ENCODE measurements at regions not wholly inside any gene's neighbourhood (a gene's known extent, or its start where the extent isn't known, plus 50 kb on each side); places are given as distances from the start of the nearest gene placed in this dataset.

- Mint-ChIP-seq H3K4me1 (no peaks in the 10 kb centered on the region), H3K27me3 (peaks cover 7% of the 10 kb centered on the region), H3K27ac (no peak overlapping the region), H3K36me3 (no peaks in the 10 kb centered on the region), H3K9me3 (no peaks in the 10 kb centered on the region), H3K4me3 (no peak overlapping the region)
- no peak for ATAC-seq (ENCODE audit: low read depth)
- DNase-seq (ENCODE audit: low spot score in 2 of 2), result no peak
Observed at GRCh38 chr4:147039976-147040575, 94.4 kb upstream of the TTC29 start.

GRCh38 chr4:147040874-147041273 is 95.2 kb upstream of the TTC29 start:
- Mint-ChIP-seq H3K9me3 (no peaks in the 10 kb centered on the region), H3K27me3 (peaks cover 7% of the 10 kb centered on the region), H3K4me3 (no peak overlapping the region)

GRCh38 chr4:147041376-147041775 is 95.7 kb upstream of the TTC29 start:
- DNase-seq (ENCODE audit: low spot score in 2 of 2) (no peak), ATAC-seq (ENCODE audit: low read depth) (no peak)
- Mint-ChIP-seq H3K27ac (no peak overlapping the region), H3K4me1 (no peaks in the 10 kb centered on the region), H3K4me3 (no peak overlapping the region), H3K36me3 (no peaks in the 10 kb centered on the region), H3K9me3 (no peaks in the 10 kb centered on the region), H3K27me3 (peaks cover 10% of the 10 kb centered on the region)

More at GRCh38 chr4:147040874-147041273, 95.2 kb upstream of the TTC29 start:
- DNase-seq (ENCODE audit: low spot score in 2 of 2), result no peak
- no peak overlapping the region for H3K27ac Mint-ChIP-seq
- ATAC-seq (ENCODE audit: low read depth), result no peak
- H3K36me3 Mint-ChIP-seq, result no peaks in the 10 kb centered on the region
- H3K4me1 Mint-ChIP-seq, result no peaks in the 10 kb centered on the region

- H3K27ac Mint-ChIP-seq, result no peak overlapping the region
- H3K4me3 Mint-ChIP-seq, result no peak overlapping the region
- H3K9me3 Mint-ChIP-seq, result no peaks in the 10 kb centered on the region
- H3K4me1 Mint-ChIP-seq, result no peaks in the 10 kb centered on the region
- DNase-seq (ENCODE audit: low spot score in 2 of 2) (no peak), ATAC-seq (ENCODE audit: low read depth) (no peak)
- peaks cover 14% of the 10 kb centered on the region for H3K27me3 Mint-ChIP-seq
- H3K36me3 Mint-ChIP-seq, result no peaks in the 10 kb centered on the region
Observed at GRCh38 chr4:147042046-147042445, 96.4 kb upstream of the TTC29 start.

GRCh38 chr4:147044241-147044640 is 98.6 kb upstream of the TTC29 start:
- H3K27ac Mint-ChIP-seq, result no peak overlapping the region
- no peak for DNase-seq (ENCODE audit: low spot score in 2 of 2)
- H3K27me3 Mint-ChIP-seq, result peaks cover 16% of the 10 kb centered on the region
- H3K9me3 Mint-ChIP-seq, result no peaks in the 10 kb centered on the region
- no peaks in the 10 kb centered on the region for H3K4me1 Mint-ChIP-seq
- H3K4me3 Mint-ChIP-seq, result no peak overlapping the region
- ATAC-seq (ENCODE audit: low read depth), result no peak
- H3K36me3 Mint-ChIP-seq, result no peaks in the 10 kb centered on the region

- no peaks in the 10 kb centered on the region for H3K9me3 Mint-ChIP-seq
- DNase-seq (ENCODE audit: low spot score in 2 of 2), result no peak
- H3K4me3 Mint-ChIP-seq, result no peak overlapping the region
- no peak overlapping the region for H3K27ac Mint-ChIP-seq
- no peak for ATAC-seq (ENCODE audit: low read depth)
- H3K27me3 Mint-ChIP-seq, result peaks cover 22% of the 10 kb centered on the region
- peaks cover 2% of the 10 kb centered on the region for H3K36me3 Mint-ChIP-seq
- no peaks in the 10 kb centered on the region for H3K4me1 Mint-ChIP-seq
Observed at GRCh38 chr4:147049946-147050345, 104.3 kb upstream of the TTC29 start.

- Mint-ChIP-seq H3K27me3 (peaks cover 22% of the 10 kb centered on the region), H3K4me1 (no peaks in the 10 kb centered on the region), H3K4me3 (no peak overlapping the region), H3K9me3 (no peaks in the 10 kb centered on the region), H3K36me3 (peaks cover 2% of the 10 kb centered on the region), H3K27ac (no peak overlapping the region)
- DNase-seq (ENCODE audit: low spot score in 2 of 2), result no peak
- ATAC-seq (ENCODE audit: low read depth), result no peak
Observed at GRCh38 chr4:147050356-147050765, 104.7 kb upstream of the TTC29 start.

GRCh38 chr4:147052361-147052760 is 106.7 kb upstream of the TTC29 start:
- H3K27me3 Mint-ChIP-seq, result peaks cover 14% of the 10 kb centered on the region
- no peaks in the 10 kb centered on the region for H3K9me3 Mint-ChIP-seq
- DNase-seq (ENCODE audit: low spot score in 2 of 2), result no peak
- H3K36me3 Mint-ChIP-seq, result peaks cover 2% of the 10 kb centered on the region
- no peak overlapping the region for H3K4me3 Mint-ChIP-seq
- H3K27ac Mint-ChIP-seq, result no peak overlapping the region
- H3K4me1 Mint-ChIP-seq, result peaks cover 3% of the 10 kb centered on the region
- ATAC-seq (ENCODE audit: low read depth), result no peak

GRCh38 chr4:147054228-147054872 is 108.7 kb upstream of the TTC29 start:
- Mint-ChIP-seq H3K36me3 (peaks cover 2% of the 10 kb centered on the region), H3K27me3 (peaks cover 6% of the 10 kb centered on the region), H3K4me1 (peaks cover 13% of the 10 kb centered on the region), H3K4me3 (no peak overlapping the region), H3K27ac (no peak overlapping the region), H3K9me3 (no peaks in the 10 kb centered on the region)
- DNase-seq (ENCODE audit: low spot score in 2 of 2) (no peak), ATAC-seq (ENCODE audit: low read depth) (no peak)

- no peaks in the 10 kb centered on the region for H3K36me3 Mint-ChIP-seq
- H3K27me3 Mint-ChIP-seq, result peaks cover 3% of the 10 kb centered on the region
- peak overlapping the region; percentile 86 for H3K4me3 Mint-ChIP-seq
- H3K4me1 Mint-ChIP-seq, result peaks cover 15% of the 10 kb centered on the region
- peak overlapping the region; percentile 91 for H3K27ac Mint-ChIP-seq
- no peaks in the 10 kb centered on the region for H3K9me3 Mint-ChIP-seq
- no peak for ATAC-seq (ENCODE audit: low read depth)
- DNase-seq (ENCODE audit: low spot score in 2 of 2), result no peak
Observed at GRCh38 chr4:147056940-147057610, 111.4 kb upstream of the TTC29 start.

- no peaks in the 10 kb centered on the region for H3K9me3 Mint-ChIP-seq
- ATAC-seq (ENCODE audit: low read depth) (no peak), DNase-seq (ENCODE audit: low spot score in 2 of 2) (no peak)
- peaks cover 3% of the 10 kb centered on the region for H3K27me3 Mint-ChIP-seq
- peaks cover 15% of the 10 kb centered on the region for H3K4me1 Mint-ChIP-seq
- no peaks in the 10 kb centered on the region for H3K36me3 Mint-ChIP-seq
- peak overlapping the region; percentile 86 for H3K4me3 Mint-ChIP-seq
- peak overlapping the region; percentile 91 for H3K27ac Mint-ChIP-seq
Observed at GRCh38 chr4:147057611-147058190, 112.0 kb upstream of the TTC29 start.

- ATAC-seq (ENCODE audit: low read depth) (peak; percentile 96), DNase-seq (ENCODE audit: low spot score in 2 of 2) (peak in 1 of 2 donors; percentile 8)
- peaks cover 3% of the 10 kb centered on the region for H3K27me3 Mint-ChIP-seq
- H3K4me3 Mint-ChIP-seq, result peak overlapping the region; percentile 22
- H3K36me3 Mint-ChIP-seq, result no peaks in the 10 kb centered on the region
- peak overlapping the region; percentile 51 for H3K27ac Mint-ChIP-seq
- no peaks in the 10 kb centered on the region for H3K9me3 Mint-ChIP-seq
- H3K4me1 Mint-ChIP-seq, result peaks cover 15% of the 10 kb centered on the region
Observed at GRCh38 chr4:147059064-147059731, 113.5 kb upstream of the TTC29 start.

GRCh38 chr4:147060151-147060931 is 114.7 kb upstream of the TTC29 start:
- no peak overlapping the region for H3K27ac Mint-ChIP-seq
- no peaks in the 10 kb centered on the region for H3K9me3 Mint-ChIP-seq
- DNase-seq (ENCODE audit: low spot score in 2 of 2), result no peak
- H3K4me1 Mint-ChIP-seq, result peaks cover 15% of the 10 kb centered on the region
- no peaks in the 10 kb centered on the region for H3K36me3 Mint-ChIP-seq
- H3K27me3 Mint-ChIP-seq, result peaks cover 3% of the 10 kb centered on the region
- no peak for ATAC-seq (ENCODE audit: low read depth)
- no peak overlapping the region for H3K4me3 Mint-ChIP-seq

Data from memory B cell (primary cell).